ENCODE measurements at regions not wholly inside any gene's neighbourhood (a gene's known extent, or its start where the extent isn't known, plus 50 kb on each side); places are given as distances from the start of the nearest gene placed in this dataset.

GRCh38 chr13:22232186-22232585 is 561.3 kb downstream of the FGF9 start (continued):
- TF ChIP-seq ZNF224 (CRISPR knock-in tag; IDR thresholded peaks at IDR 0.05) (no peak), GABPB1 (CRISPR knock-in tag; IDR thresholded peaks at IDR 0.05) (no peak), CHD2 (IDR thresholded peaks at IDR 0.05; ENCODE audit: low read depth, low read length) (no peak), KLF10 (CRISPR knock-in tag; IDR thresholded peaks at IDR 0.05) (no peak), MLLT1 (IDR thresholded peaks at IDR 0.05) (no peak)

GRCh38 chr13:22235285-22235949 is 564.5 kb downstream of the FGF9 start:
- WGBS (ENCODE audit: insufficient coverage, low coverage, missing lambda C conversion rate) = no CpG with 5 or more reads among the region's 2 CpGs
- Histone ChIP-seq H4K20me1 (replicated peaks; ENCODE audit: control insufficient read depth, insufficient read depth, low read length) (no peaks in the 10 kb centered on the region; the same call in 1 of the 2 replicates), H3K36me3 (ENCODE audit: control insufficient read depth, insufficient read depth, low read length) (no peaks in the 10 kb centered on the region), H3K4me3 (no peak overlapping the region), H3K4me1 (replicated peaks in 1 of 2; ENCODE audit: control insufficient read depth in 2 of 2, insufficient read depth in 2 of 2, low read length in 2 of 2) (no peaks in the 10 kb centered on the region), H3K4me2 (ENCODE audit: insufficient read depth, low read length) (no peak overlapping the region), H3K9ac (ENCODE audit: insufficient read depth in 1 of 2, low read depth in 2 of 2, low read length in 2 of 2) (no peak overlapping the region), H3K27me3 (ENCODE audit: control insufficient read depth in 2 of 2, insufficient read depth in 2 of 2, low read length in 2 of 2) (no peaks in the 10 kb centered on the region), H3K27ac (ENCODE audit: extremely low read depth, low read depth, low read length) (no peak overlapping the region), H3K79me2 (ENCODE audit: control insufficient read depth, insufficient read depth, low read length) (no peaks in the 10 kb centered on the region), H2AFZ (ENCODE audit: low read depth, low read length) (no peak overlapping the region), H3K9me3 (replicated peaks; ENCODE audit: control insufficient read depth, insufficient read depth, low read depth, low read length) (no peaks in the 10 kb centered on the region), H3K9me1 (ENCODE audit: control insufficient read depth, insufficient read depth, low read length) (no peaks in the 10 kb centered on the region)
- ATAC-seq (no peak), FAIRE-seq (no peak), DNase-seq (ENCODE audit: extremely low read depth in 1 of 4, low spot score in 3 of 4) (no peak)
- in situ Hi-C loops (cut with MboI) = no loop called here
- BruUV-seq (replicated peaks) = no TSS peak
- intact Hi-C loops (cut with micrococcal nuclease) = no loop called here
- POLR2A ChIA-PET = no interaction called here
- CTCF ChIA-PET (ENCODE audit: low intra/inter-chr PET ratio) = no interaction called here
- TF ChIP-seq MEF2A (IDR thresholded peaks at IDR 0.05; ENCODE audit: control insufficient read depth, low read depth, low read length) = no peak
- no peak for TF ChIP-seq NFRKB (IDR thresholded peaks at IDR 0.05; ENCODE audit: low read depth)
- TF ChIP-seq POLR2A (conservative IDR thresholded peaks at IDR 0.05) = no peak
- no peak for TF ChIP-seq E2F1 (CRISPR knock-in tag; IDR thresholded peaks at IDR 0.05)
- TF ChIP-seq ARID4B (CRISPR knock-in tag; IDR thresholded peaks at IDR 0.05) = no peak
- no peak for TF ChIP-seq ZNF644 (tag; IDR thresholded peaks at IDR 0.05; ENCODE audit: low read depth)
- TF ChIP-seq POLR3A (IDR thresholded peaks at IDR 0.05; ENCODE audit: borderline replicate concordance, extremely low read depth, insufficient read depth, insufficient read length) = no peak
